Chondrocyte (in vitro differentiated cells): ENCODE measurements at regions not wholly inside any gene's neighbourhood (a gene's known extent, or its start where the extent isn't known, plus 50 kb on each side); places are given as distances from the start of the nearest gene placed in this dataset.
"Not testable (repeated sequence)": the region's sequence is repeated elsewhere in the genome, so short reads cannot be mapped to it uniquely, and the experiment has no call there.

Source experiments
- DNase-seq: peaks from one replicate; pipeline ENCODE4 v3.0.0; 2021; ENCODE audit warnings: mixed read lengths, low spot score
- H3K27ac Mint-ChIP-seq: one replicate; pipeline ENCODE4 v1.8.0; 2021; ENCODE audit warnings: mild to moderate bottlenecking, moderate library complexity, mixed read lengths; ENCODE audit not compliant: unreplicated experiment
- H3K27me3 Mint-ChIP-seq: 2 replicates; pipeline ENCODE4 v1.8.0; 2021; ENCODE audit warnings: low read depth, mixed read lengths
- H3K36me3 Mint-ChIP-seq: 2 replicates; pipeline ENCODE4 v1.8.0; 2021; ENCODE audit warnings: low read depth, mixed read lengths
- H3K4me1 Mint-ChIP-seq: 2 replicates; pipeline ENCODE4 v1.8.0; 2021; ENCODE audit warnings: low read depth, mild to moderate bottlenecking, mixed read lengths
- H3K4me3 Mint-ChIP-seq: one replicate; pipeline ENCODE4 v1.8.0; 2021; ENCODE audit warnings: mild to moderate bottlenecking, moderate library complexity, mixed read lengths; ENCODE audit not compliant: unreplicated experiment
- H3K9me3 Mint-ChIP-seq: 2 replicates; pipeline ENCODE4 v1.8.0; 2021; ENCODE audit warnings: low read depth, mixed read lengths
- CTCF ChIP-seq: fragments of 200-600 bp; sonication (generic); IDR thresholded peaks from 2 replicates; pipeline ENCODE4 v1.5.0; 2021; ENCODE audit warnings: antibody characterized with exemption, mild to moderate bottlenecking, moderate library complexity

- Mint-ChIP-seq H3K9me3 (peaks cover 3% of the 10 kb centered on the region), H3K4me3 (no peak overlapping the region), H3K36me3 (peaks cover 4% of the 10 kb centered on the region), H3K27me3 (no peaks in the 10 kb centered on the region), H3K4me1 (peaks cover 3% of the 10 kb centered on the region), H3K27ac (no peak overlapping the region)
- no peak for TF ChIP-seq CTCF
- DNase-seq, result no peak
Measured at GRCh38 chr4:127364911-127365310, 267.8 kb upstream of the INTU start.

- Mint-ChIP-seq H3K4me3 (no peak overlapping the region), H3K27ac (no peak overlapping the region), H3K27me3 (no peaks in the 10 kb centered on the region), H3K4me1 (peaks cover 7% of the 10 kb centered on the region), H3K36me3 (no peaks in the 10 kb centered on the region), H3K9me3 (no peaks in the 10 kb centered on the region)
- TF ChIP-seq CTCF, result no peak
- DNase-seq, result no peak
Measured at GRCh38 chr4:127370604-127371003, 262.2 kb upstream of the INTU start.

- no peak for TF ChIP-seq CTCF
- Mint-ChIP-seq H3K4me1 (no peaks in the 10 kb centered on the region), H3K9me3 (peaks cover 6% of the 10 kb centered on the region), H3K27ac (no peak overlapping the region), H3K4me3 (no peak overlapping the region), H3K27me3 (no peaks in the 10 kb centered on the region), H3K36me3 (peaks cover 4% of the 10 kb centered on the region)
- DNase-seq, result no peak
Measured at GRCh38 chr4:127379499-127379898, 253.3 kb upstream of the INTU start.

GRCh38 chr4:127379948-127380347, 252.8 kb upstream of the INTU start:
- H3K4me1 Mint-ChIP-seq, H3K27me3 Mint-ChIP-seq, H3K4me3 Mint-ChIP-seq: not testable (repeated sequence)

GRCh38 chr4:127383666-127384065, 249.1 kb upstream of the INTU start:
- H3K4me3 Mint-ChIP-seq, result no peak overlapping the region
- no peaks in the 10 kb centered on the region for H3K27me3 Mint-ChIP-seq
- no peak for TF ChIP-seq CTCF
- no peak overlapping the region for H3K27ac Mint-ChIP-seq
- peaks cover 4% of the 10 kb centered on the region for H3K36me3 Mint-ChIP-seq
- peaks cover 6% of the 10 kb centered on the region for H3K9me3 Mint-ChIP-seq
- no peaks in the 10 kb centered on the region for H3K4me1 Mint-ChIP-seq
- DNase-seq, result no peak

More at GRCh38 chr4:127379948-127380347, 252.8 kb upstream of the INTU start:
- H3K36me3 Mint-ChIP-seq, H3K9me3 Mint-ChIP-seq, H3K27ac Mint-ChIP-seq, DNase-seq: not testable (repeated sequence)

GRCh38 chr4:127394516-127394915, 238.2 kb upstream of the INTU start:
- TF ChIP-seq CTCF, result no peak
- peaks cover 1% of the 10 kb centered on the region for H3K4me1 Mint-ChIP-seq
- no peak overlapping the region for H3K27ac Mint-ChIP-seq
- no peaks in the 10 kb centered on the region for H3K36me3 Mint-ChIP-seq
- no peak for DNase-seq
- H3K9me3 Mint-ChIP-seq, result peaks cover 2% of the 10 kb centered on the region
- no peak overlapping the region for H3K4me3 Mint-ChIP-seq
- H3K27me3 Mint-ChIP-seq, result no peaks in the 10 kb centered on the region
